GM12864 (cell line): ENCODE measurements at regions not wholly inside any gene's neighbourhood (a gene's known extent, or its start where the extent isn't known, plus 50 kb on each side); places are given as distances from the start of the nearest gene placed in this dataset.

Experiments
- DNase-seq: peaks from one replicate; pipeline ENCODE4 v3.0.0-alpha.2; 2011; ENCODE audit warnings: low read depth
- H3K4me3 ChIP-seq: 2 replicates; pipeline ENCODE4 v1.5.1; 2011; ENCODE audit warnings: mild to moderate bottlenecking, low read depth, low read length, control low read depth
- TF ChIP-seq, protein P1 (sequence below): IDR thresholded peaks from 2 replicates; pipeline ENCODE4 v1.5.1; 2011; ENCODE audit warnings: low read depth, mild to moderate bottlenecking, moderate library complexity, low read length, control low read depth, inconsistent platforms; ENCODE audit errors: missing control alignments

DNA sequence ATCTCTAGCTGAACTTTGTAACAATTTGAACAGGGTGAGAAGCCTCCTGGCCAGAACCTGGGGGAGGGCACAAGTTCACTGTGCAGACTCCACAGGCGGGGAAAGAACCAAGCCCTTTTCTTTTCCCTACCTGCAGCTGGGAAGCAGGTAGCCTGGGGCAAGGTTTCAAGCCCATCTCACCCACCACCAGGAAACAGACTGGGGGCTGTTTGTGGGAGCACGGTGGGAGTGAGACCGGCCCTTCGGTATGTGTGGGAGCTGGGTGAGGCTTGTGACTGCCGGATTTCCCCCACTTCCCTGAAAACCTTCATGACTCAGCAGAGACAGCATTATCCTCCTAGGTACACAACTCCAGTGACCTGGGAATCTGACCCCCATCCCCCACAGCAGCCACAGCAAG is 211.7 kb downstream of the ZNF674 start:
- no peak for DNase-seq
- no peak overlapping the region for H3K4me3 ChIP-seq
- TF ChIP-seq, protein P1, sequence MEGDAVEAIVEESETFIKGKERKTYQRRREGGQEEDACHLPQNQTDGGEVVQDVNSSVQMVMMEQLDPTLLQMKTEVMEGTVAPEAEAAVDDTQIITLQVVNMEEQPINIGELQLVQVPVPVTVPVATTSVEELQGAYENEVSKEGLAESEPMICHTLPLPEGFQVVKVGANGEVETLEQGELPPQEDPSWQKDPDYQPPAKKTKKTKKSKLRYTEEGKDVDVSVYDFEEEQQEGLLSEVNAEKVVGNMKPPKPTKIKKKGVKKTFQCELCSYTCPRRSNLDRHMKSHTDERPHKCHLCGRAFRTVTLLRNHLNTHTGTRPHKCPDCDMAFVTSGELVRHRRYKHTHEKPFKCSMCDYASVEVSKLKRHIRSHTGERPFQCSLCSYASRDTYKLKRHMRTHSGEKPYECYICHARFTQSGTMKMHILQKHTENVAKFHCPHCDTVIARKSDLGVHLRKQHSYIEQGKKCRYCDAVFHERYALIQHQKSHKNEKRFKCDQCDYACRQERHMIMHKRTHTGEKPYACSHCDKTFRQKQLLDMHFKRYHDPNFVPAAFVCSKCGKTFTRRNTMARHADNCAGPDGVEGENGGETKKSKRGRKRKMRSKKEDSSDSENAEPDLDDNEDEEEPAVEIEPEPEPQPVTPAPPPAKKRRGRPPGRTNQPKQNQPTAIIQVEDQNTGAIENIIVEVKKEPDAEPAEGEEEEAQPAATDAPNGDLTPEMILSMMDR: no peak

DNA sequence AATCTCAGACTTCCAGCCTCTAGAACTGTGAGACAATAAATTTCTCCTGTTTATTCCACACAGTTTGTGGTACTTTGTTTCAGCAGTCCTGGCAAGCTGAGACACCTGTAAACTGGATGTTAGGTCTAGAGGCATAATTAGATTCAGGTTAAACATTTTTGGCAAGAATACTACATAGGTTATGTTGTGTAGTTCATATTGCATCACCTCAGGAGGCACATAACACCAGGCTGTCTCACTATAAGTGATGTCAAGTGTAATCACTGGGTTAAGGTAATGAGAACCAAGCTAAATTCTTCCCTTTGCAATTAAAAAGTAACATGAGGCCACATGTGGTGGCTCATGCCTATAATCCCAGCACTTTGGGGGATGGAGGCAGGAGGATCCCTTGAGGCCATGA is 214.2 kb downstream of the ZNF674 start:
- TF ChIP-seq, protein P1: no peak
- no peak overlapping the region for H3K4me3 ChIP-seq
- DNase-seq: no peak

DNA sequence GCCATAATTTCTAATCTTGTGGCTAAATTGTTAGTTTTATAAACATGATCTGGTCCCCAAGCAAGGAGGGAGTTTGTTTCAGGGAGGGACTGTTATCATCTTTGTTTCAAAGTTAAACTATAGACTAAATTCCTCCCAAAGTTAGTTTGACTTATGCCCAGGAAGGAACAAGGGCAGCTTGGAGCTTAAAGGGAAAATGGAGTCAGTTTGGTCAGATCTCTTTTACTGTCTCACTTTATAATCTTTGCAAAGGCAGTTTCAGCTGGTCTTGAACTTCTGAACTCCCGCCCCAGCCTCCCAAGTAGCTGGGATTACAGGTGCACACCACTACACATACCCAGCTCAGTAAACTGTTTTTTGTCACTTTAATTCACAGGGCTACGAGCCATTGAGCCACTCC is 214.7 kb downstream of the ZNF674 start:
- no peak overlapping the region for H3K4me3 ChIP-seq
- DNase-seq: no peak
- TF ChIP-seq, protein P1: no peak

DNA sequence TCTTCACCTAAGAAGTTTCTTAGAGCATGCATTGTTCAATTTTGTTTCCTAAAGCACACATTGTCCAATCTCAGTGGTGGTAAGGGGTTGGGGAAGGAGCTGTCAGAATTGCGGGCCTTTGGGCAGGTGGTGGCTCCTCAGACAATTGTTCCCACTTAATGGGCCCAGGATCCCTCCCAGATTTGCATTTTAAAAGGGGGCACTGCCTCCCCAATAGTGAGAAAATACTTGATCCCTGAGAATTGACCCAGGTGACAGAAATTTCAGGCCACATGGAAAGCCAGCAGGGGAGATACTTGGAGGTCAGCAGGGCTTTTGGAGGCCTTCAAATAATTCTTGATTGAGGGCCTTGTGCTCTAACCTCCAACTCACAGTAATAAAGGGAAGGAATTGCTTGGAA is 217.1 kb downstream of the ZNF674 start:
- TF ChIP-seq, protein P1: no peak
- H3K4me3 ChIP-seq: no peak overlapping the region
- no peak for DNase-seq

DNA sequence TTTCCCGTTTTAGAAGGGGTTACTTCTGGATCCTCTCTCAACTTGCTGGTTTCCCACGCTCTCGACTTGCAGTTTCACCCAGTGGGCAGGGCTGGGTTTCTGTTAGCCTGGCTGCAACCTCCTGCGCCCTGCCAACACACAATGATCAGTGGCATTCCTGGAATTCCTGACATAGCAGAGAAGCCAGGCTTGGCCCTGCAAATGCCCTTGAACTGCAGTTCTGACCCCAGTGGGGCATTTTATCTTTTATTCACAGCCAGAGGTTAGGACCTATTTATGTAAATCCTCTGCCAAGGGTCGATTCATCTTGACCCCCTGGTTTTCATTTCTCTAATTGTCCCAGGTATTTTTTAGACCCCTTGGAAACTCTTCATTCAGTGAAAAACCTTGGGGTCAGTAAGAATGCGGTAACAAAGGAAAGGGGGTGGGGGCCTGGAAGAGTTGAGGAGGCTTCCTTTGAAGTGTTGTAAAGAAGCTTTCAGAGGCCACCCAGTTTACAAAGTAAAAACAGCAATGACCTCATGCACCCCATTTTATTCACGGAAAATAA is 217.6 kb downstream of the ZNF674 start:
- H3K4me3 ChIP-seq: no peak overlapping the region
- no peak for DNase-seq
- TF ChIP-seq, protein P1: no peak

DNA sequence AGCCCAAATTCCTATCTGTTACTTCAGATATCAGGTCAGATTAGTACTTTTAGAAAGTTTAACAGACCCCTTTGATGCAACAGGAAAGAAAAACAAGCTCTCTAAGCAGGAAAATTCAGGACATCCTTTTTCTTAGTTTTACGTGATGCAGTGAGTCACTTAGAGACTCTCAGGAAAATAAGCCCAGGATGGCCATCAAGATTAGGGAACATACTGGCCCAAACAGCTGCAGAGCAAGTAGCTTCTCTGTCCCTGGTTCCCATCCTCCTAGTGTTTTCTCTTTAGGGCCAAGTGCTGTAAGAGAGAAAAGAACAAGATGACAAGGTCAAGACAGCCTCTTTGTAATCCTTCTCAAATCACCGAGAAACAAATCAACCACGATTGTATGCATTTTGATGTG is 219.1 kb downstream of the ZNF674 start:
- no peak for DNase-seq
- H3K4me3 ChIP-seq: no peak overlapping the region
- TF ChIP-seq, protein P1: no peak

DNA sequence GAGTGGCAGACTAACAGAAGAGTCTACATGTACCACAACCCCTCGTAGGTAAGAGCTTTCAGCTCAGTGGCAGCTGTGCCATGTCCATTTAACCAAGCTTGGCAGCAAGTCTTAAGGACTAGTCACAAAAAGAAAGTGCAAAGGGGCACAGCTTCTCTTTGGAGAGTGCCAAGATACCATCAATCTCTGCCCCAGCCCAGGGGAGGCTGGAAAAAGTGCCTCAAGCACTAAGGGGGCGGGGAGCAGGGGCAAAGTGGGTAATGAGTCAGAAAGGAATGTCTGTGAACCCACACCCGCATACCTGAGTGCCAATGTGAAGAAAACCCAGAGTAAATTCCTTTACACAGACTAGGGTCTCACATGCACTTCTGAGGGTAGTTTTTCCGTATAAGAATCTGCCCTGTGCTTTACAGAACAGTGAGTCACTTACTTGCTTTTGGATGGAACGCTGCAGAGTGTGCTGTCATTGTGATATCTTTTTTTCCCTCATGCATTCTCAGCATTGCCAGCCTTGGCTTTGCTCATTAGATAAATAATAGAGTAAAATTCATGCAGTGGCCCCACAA is 219.8 kb downstream of the ZNF674 start:
- no peak for DNase-seq
- TF ChIP-seq, protein P1: no peak
- no peak overlapping the region for H3K4me3 ChIP-seq
